Omental fat pad (tissue), 3 donors: ENCODE measurements at regions not wholly inside any gene's neighbourhood (a gene's known extent, or its start where the extent isn't known, plus 50 kb on each side); places are given as distances from the start of the nearest gene placed in this dataset.

Source experiments
- ATAC-seq: fragments of 150-250 bp; one replicate; pipeline ENCODE4 v1.9.1; 2016; ENCODE audit warnings: mild to moderate bottlenecking, moderate library complexity; ENCODE audit not compliant: low FRiP score
- DNase-seq: peaks from one replicate; pipeline ENCODE4 v3.0.0-alpha.2; 2019; ENCODE audit warnings: low spot score
- CTCF ChIP-seq, 3 donors: fragments of 450-650 bp; IDR thresholded peaks; one replicate each; pipeline ENCODE4 v1.5.1; 2016 to 2017; ENCODE audit warnings: antibody characterized with exemption in 3 of 3, mild to moderate bottlenecking in 3 of 3, moderate library complexity in 2 of 3

GRCh38 chr22:22037740-22038139, 55.2 kb upstream of the TOP3B start:
- TF ChIP-seq CTCF (IDR thresholded peaks at IDR 0.05), result no peak
- ATAC-seq (no peak), DNase-seq (no peak)

- TF ChIP-seq CTCF (IDR thresholded peaks at IDR 0.05), result no peak
- ATAC-seq (no peak), DNase-seq (no peak)
These were observed 54.6 kb upstream of the TOP3B start for GRCh38 chr22:22037229-22037628.

GRCh38 chr22:22036588-22036987, 54.0 kb upstream of the TOP3B start:
- TF ChIP-seq CTCF (IDR thresholded peaks at IDR 0.05), result no peak

GRCh38 chr22:22035771-22036314, 53.3 kb upstream of the TOP3B start:
- no peak for ATAC-seq
- DNase-seq, result no peak
- TF ChIP-seq CTCF (IDR thresholded peaks at IDR 0.05), result no peak

More at GRCh38 chr22:22036588-22036987, 54.0 kb upstream of the TOP3B start:
- DNase-seq (no peak), ATAC-seq (no peak)

- no peak for ATAC-seq
- no peak for TF ChIP-seq CTCF (IDR thresholded peaks at IDR 0.05)
These were observed 52.6 kb upstream of the TOP3B start for GRCh38 chr22:22035203-22035602.

GRCh38 chr22:22034469-22035132, 52.0 kb upstream of the TOP3B start:
- no peak for ATAC-seq
- no peak for TF ChIP-seq CTCF (IDR thresholded peaks at IDR 0.05)
- no peak for DNase-seq

More at GRCh38 chr22:22035203-22035602, 52.6 kb upstream of the TOP3B start:
- DNase-seq, result no peak
